DMS153 treated with DMSO at 0.1 percent for 48 hours (cell line): ENCODE measurements at regions not wholly inside any gene's neighbourhood (a gene's known extent, or its start where the extent isn't known, plus 50 kb on each side); places are given as distances from the start of the nearest gene placed in this dataset.

Experiments
- DNase-seq: peaks from one replicate; lab custom pipeline; 2025; ENCODE audit not compliant: unreplicated experiment; lab: John Stamatoyannopoulos, UW

- no peak for DNase-seq
These were observed 52.5 kb upstream of the CCN2 start for GRCh38 chr6:132003516-132004178.
